ENCODE measurements at regions not wholly inside any gene's neighbourhood (a gene's known extent, or its start where the extent isn't known, plus 50 kb on each side); places are given as distances from the start of the nearest gene placed in this dataset.
"Not testable (repeated sequence)": the region's sequence is repeated elsewhere in the genome, so short reads cannot be mapped to it uniquely, and the experiment has no call there.

DNA sequence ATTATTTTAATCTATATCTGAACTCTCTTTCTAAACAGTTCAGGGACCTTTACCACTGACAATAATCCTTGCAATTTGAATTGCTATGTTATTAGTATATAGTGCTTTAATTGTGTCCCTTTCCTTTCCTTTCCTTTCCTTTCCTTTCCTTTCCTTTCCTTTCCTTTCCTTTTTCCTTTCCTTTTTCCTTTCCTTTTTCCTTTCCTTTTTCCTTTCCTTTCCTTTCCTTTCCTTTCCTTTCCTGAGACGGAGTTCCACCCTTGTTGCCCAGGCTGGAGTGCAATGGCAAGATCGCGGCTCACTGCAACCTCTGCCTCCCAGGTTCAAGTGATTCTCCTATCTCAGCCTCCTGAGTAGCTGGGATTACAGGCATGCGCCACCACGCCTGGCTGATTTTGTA lies 225.1 kb downstream of the CXXC4 start:
- not testable (repeated sequence) for H4K20me1 ChIP-seq (replicated peaks; ENCODE audit: insufficient read depth); H3K79me2 ChIP-seq (replicated peaks; ENCODE audit: insufficient read depth); H3K36me3 ChIP-seq (ENCODE audit: insufficient read depth); DNase-seq (ENCODE audit: low spot score); H3K27ac ChIP-seq (ENCODE audit: low read depth); H3K9me3 Mint-ChIP-seq; H3K9me2 ChIP-seq (ENCODE audit: insufficient read depth); H3K4me1 Mint-ChIP-seq; H2AFZ ChIP-seq; H3K27me3 ChIP-seq (ENCODE audit: insufficient read depth); H3K4me3 ChIP-seq; H3K4me1 ChIP-seq (ENCODE audit: insufficient read depth); H3K36me3 Mint-ChIP-seq (ENCODE audit: low read depth); ATAC-seq; H3K27ac Mint-ChIP-seq; H3K27me3 Mint-ChIP-seq (ENCODE audit: insufficient read depth, low read depth, poor library complexity); H3F3A ChIP-seq (replicated peaks; ENCODE audit: low read depth); H3K4me2 ChIP-seq; H3K4me3 Mint-ChIP-seq

DNA sequence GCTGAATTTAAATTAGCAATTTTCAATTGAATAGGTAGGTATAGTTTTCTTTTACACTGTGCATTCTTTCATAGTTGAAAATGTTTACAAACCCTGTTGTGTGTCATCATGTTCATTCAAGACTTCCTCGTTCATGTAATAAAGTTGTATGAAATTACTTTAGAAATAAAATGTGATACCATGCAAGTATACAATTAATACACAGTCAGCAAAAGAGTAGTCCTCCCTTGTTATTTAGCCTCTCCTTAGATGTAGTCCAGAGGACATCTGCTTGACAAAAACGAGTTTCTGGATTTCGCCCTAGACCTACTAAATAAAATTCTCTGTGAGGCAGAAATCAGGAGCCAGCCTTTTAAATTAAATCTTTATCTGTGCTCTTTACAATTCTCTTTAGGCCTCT lies 231.6 kb downstream of the CXXC4 start:
- no peak overlapping the region for H3K27ac ChIP-seq (ENCODE audit: low read depth)
- DNase-seq (ENCODE audit: low spot score) (no peak), ATAC-seq (no peak)
- Mint-ChIP-seq H3K9me3 (no peaks in the 10 kb centered on the region), H3K27me3 (ENCODE audit: insufficient read depth, low read depth, poor library complexity) (no peaks in the 10 kb centered on the region), H3K27ac (0 out of 2 replicates have a peak overlapping the region, but pooled peaks have one; percentile 18), H3K4me3 (no peak overlapping the region), H3K4me1 (no peaks in the 10 kb centered on the region), H3K36me3 (ENCODE audit: low read depth) (no peaks in the 10 kb centered on the region)
- no peak overlapping the region for H3K4me2 ChIP-seq
- no peak overlapping the region for H2AFZ ChIP-seq
- no peaks in the 10 kb centered on the region for H3K4me1 ChIP-seq (ENCODE audit: insufficient read depth)
- no peaks in the 10 kb centered on the region for H3K27me3 ChIP-seq (ENCODE audit: insufficient read depth)
- no peaks in the 10 kb centered on the region for H3F3A ChIP-seq (replicated peaks; ENCODE audit: low read depth)
- H3K9me2 ChIP-seq (ENCODE audit: insufficient read depth), result no peaks in the 10 kb centered on the region
- H3K79me2 ChIP-seq (replicated peaks; ENCODE audit: insufficient read depth), result no peaks in the 10 kb centered on the region
- no peak overlapping the region for H3K4me3 ChIP-seq
- H3K36me3 ChIP-seq (ENCODE audit: insufficient read depth), result no peaks in the 10 kb centered on the region
- no peaks in the 10 kb centered on the region for H4K20me1 ChIP-seq (replicated peaks; ENCODE audit: insufficient read depth)
- TF ChIP-seq ZNF331 (CRISPR knock-in tag; IDR thresholded peaks at IDR 0.05; ENCODE audit: low read depth), result no peak
- no peak for TF ChIP-seq EZH2 (IDR thresholded peaks at IDR 0.05; ENCODE audit: low read depth, unreplicated experiment)
- TF ChIP-seq CREB1 (CRISPR knock-in tag; IDR thresholded peaks at IDR 0.05; ENCODE audit: low read depth), result no peak
- no peak for TF ChIP-seq NANOG (IDR thresholded peaks at IDR 0.05; ENCODE audit: borderline replicate concordance)
- no peak for TF ChIP-seq POLR2AphosphoS5 (IDR thresholded peaks at IDR 0.05; ENCODE audit: low read depth)
- TF ChIP-seq, protein P1, sequence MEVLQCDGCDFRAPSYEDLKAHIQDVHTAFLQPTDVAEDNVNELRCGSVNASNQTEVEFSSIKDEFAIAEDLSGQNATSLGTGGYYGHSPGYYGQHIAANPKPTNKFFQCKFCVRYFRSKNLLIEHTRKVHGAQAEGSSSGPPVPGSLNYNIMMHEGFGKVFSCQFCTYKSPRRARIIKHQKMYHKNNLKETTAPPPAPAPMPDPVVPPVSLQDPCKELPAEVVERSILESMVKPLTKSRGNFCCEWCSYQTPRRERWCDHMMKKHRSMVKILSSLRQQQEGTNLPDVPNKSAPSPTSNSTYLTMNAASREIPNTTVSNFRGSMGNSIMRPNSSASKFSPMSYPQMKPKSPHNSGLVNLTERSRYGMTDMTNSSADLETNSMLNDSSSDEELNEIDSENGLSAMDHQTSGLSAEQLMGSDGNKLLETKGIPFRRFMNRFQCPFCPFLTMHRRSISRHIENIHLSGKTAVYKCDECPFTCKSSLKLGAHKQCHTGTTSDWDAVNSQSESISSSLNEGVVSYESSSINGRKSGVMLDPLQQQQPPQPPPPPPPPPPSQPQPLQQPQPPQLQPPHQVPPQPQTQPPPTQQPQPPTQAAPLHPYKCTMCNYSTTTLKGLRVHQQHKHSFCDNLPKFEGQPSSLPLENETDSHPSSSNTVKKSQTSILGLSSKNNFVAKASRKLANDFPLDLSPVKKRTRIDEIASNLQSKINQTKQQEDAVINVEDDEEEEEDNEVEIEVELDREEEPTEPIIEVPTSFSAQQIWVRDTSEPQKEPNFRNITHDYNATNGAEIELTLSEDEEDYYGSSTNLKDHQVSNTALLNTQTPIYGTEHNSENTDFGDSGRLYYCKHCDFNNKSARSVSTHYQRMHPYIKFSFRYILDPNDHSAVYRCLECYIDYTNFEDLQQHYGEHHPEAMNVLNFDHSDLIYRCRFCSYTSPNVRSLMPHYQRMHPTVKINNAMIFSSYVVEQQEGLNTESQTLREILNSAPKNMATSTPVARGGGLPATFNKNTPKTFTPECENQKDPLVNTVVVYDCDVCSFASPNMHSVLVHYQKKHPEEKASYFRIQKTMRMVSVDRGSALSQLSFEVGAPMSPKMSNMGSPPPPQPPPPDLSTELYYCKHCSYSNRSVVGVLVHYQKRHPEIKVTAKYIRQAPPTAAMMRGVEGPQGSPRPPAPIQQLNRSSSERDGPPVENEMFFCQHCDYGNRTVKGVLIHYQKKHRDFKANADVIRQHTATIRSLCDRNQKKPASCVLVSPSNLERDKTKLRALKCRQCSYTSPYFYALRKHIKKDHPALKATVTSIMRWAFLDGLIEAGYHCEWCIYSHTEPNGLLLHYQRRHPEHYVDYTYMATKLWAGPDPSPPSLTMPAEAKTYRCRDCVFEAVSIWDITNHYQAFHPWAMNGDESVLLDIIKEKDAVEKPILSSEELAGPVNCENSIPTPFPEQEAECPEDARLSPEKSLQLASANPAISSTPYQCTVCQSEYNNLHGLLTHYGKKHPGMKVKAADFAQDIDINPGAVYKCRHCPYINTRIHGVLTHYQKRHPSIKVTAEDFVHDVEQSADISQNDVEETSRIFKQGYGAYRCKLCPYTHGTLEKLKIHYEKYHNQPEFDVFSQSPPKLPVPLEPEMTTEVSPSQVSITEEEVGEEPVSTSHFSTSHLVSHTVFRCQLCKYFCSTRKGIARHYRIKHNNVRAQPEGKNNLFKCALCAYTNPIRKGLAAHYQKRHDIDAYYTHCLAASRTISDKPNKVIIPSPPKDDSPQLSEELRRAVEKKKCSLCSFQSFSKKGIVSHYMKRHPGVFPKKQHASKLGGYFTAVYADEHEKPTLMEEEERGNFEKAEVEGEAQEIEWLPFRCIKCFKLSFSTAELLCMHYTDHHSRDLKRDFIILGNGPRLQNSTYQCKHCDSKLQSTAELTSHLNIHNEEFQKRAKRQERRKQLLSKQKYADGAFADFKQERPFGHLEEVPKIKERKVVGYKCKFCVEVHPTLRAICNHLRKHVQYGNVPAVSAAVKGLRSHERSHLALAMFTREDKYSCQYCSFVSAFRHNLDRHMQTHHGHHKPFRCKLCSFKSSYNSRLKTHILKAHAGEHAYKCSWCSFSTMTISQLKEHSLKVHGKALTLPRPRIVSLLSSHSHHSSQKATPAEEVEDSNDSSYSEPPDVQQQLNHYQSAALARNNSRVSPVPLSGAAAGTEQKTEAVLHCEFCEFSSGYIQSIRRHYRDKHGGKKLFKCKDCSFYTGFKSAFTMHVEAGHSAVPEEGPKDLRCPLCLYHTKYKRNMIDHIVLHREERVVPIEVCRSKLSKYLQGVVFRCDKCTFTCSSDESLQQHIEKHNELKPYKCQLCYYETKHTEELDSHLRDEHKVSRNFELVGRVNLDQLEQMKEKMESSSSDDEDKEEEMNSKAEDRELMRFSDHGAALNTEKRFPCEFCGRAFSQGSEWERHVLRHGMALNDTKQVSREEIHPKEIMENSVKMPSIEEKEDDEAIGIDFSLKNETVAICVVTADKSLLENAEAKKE (CRISPR knock-in tag; IDR thresholded peaks at IDR 0.05), result no peak
- no peak for TF ChIP-seq JUNB (IDR thresholded peaks at IDR 0.05; ENCODE audit: unreplicated experiment)
- TF ChIP-seq STAT1 (IDR thresholded peaks at IDR 0.05; ENCODE audit: unreplicated experiment), result no peak
- TF ChIP-seq, protein P2, sequence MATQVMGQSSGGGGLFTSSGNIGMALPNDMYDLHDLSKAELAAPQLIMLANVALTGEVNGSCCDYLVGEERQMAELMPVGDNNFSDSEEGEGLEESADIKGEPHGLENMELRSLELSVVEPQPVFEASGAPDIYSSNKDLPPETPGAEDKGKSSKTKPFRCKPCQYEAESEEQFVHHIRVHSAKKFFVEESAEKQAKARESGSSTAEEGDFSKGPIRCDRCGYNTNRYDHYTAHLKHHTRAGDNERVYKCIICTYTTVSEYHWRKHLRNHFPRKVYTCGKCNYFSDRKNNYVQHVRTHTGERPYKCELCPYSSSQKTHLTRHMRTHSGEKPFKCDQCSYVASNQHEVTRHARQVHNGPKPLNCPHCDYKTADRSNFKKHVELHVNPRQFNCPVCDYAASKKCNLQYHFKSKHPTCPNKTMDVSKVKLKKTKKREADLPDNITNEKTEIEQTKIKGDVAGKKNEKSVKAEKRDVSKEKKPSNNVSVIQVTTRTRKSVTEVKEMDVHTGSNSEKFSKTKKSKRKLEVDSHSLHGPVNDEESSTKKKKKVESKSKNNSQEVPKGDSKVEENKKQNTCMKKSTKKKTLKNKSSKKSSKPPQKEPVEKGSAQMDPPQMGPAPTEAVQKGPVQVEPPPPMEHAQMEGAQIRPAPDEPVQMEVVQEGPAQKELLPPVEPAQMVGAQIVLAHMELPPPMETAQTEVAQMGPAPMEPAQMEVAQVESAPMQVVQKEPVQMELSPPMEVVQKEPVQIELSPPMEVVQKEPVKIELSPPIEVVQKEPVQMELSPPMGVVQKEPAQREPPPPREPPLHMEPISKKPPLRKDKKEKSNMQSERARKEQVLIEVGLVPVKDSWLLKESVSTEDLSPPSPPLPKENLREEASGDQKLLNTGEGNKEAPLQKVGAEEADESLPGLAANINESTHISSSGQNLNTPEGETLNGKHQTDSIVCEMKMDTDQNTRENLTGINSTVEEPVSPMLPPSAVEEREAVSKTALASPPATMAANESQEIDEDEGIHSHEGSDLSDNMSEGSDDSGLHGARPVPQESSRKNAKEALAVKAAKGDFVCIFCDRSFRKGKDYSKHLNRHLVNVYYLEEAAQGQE (IDR thresholded peaks at IDR 0.05; ENCODE audit: unreplicated experiment), result no peak
- TF ChIP-seq ZNF114 (CRISPR knock-in tag; IDR thresholded peaks at IDR 0.05), result no peak
- TF ChIP-seq, protein P3, sequence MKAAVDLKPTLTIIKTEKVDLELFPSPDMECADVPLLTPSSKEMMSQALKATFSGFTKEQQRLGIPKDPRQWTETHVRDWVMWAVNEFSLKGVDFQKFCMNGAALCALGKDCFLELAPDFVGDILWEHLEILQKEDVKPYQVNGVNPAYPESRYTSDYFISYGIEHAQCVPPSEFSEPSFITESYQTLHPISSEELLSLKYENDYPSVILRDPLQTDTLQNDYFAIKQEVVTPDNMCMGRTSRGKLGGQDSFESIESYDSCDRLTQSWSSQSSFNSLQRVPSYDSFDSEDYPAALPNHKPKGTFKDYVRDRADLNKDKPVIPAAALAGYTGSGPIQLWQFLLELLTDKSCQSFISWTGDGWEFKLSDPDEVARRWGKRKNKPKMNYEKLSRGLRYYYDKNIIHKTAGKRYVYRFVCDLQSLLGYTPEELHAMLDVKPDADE (IDR thresholded peaks at IDR 0.05), result no peak

Measured in GM23338 (cell line).